HCT116 (cell line): ENCODE measurements at regions not wholly inside any gene's neighbourhood (a gene's known extent, or its start where the extent isn't known, plus 50 kb on each side); places are given as distances from the start of the nearest gene placed in this dataset.

Source experiments
- ATAC-seq: fragments of 200-7000 bp; cut with Tn5 transposase; 2 replicates; pipeline ENCODE4 v1.9.1; 2020; ENCODE audit warnings: mild to moderate bottlenecking, moderate library complexity
- BruUV-seq: library from RNA; stranded (reverse); fragments of 400-500 nt; replicated peaks from 2 replicates; lab custom pipeline; 2021; lab: Mats Ljungman, UMichigan
- CTCF ChIA-PET: fragments of 300-600 bp; sonication (Branson Sonifier 250); formaldehyde crosslinking; loops from one replicate; lab custom pipeline; 2021; ENCODE audit warnings: antibody characterized with exemption; lab: Charles Lee
- POLR2A ChIA-PET: fragments of 300-600, 350-600 bp; sonication (Branson Sonifier 250); formaldehyde crosslinking; loops from one replicate; lab custom pipeline; 2021; ENCODE audit warnings: antibody characterized with exemption; lab: Charles Lee
- RAD21 ChIA-PET, 2 experiments: fragments of 300-600 bp; sonication (Branson Sonifier 250); formaldehyde crosslinking; loops; one replicate each; lab custom pipeline; 2023; ENCODE audit warnings: low total read pairs in 2 of 2; ENCODE audit not compliant: uncharacterized antibody in 2 of 2, unreplicated experiment in 2 of 2, low non-redundant PET in 1 of 2; lab: Charles Lee
- DNase-seq: peaks from one replicate; pipeline ENCODE4 v3.0.0-alpha.2; 2010; ENCODE audit warnings: low read depth, low spot score
- H2AFZ ChIP-seq: fragments of 200-600 bp; shearing (Covaris generic), sonication (generic); 2 replicates; pipeline ENCODE4 v1.6.1; 2017; ENCODE audit warnings: low read depth, mixed run types, mixed read lengths, antibody characterized with exemption, low read length; ENCODE audit not compliant: poor library complexity, severe bottlenecking
- H3K27ac ChIP-seq: 2 replicates; pipeline ENCODE4 v1.5.1; 2012; ENCODE audit warnings: low read depth, low read length
- H3K27me3 ChIP-seq: fragments of 200-600 bp; sonication (generic); 2 replicates; pipeline ENCODE4 v1.6.1; 2016; ENCODE audit warnings: mixed run types, low read length, mixed read lengths; ENCODE audit not compliant: insufficient read depth
- H3K36me3 ChIP-seq, 2 experiments: fragments of 200-500 bp in 1 of 2; fragments of 200-600 bp in 1 of 2; sonication (Bioruptor generic) in 1 of 2; sonication (generic) in 1 of 2; 2 replicates each; pipeline versions ENCODE4 v1.5.1 to v1.6.1; 2014 to 2016; ENCODE audit warnings: low read length in 2 of 2, inconsistent platforms in 1 of 2, mixed read lengths in 1 of 2, mixed run types in 1 of 2; ENCODE audit not compliant: insufficient read depth in 2 of 2, control insufficient read depth in 1 of 2
- H3K4me1 ChIP-seq, 2 experiments: fragments of 200-600 bp in 1 of 2; sonication (generic) in 1 of 2; 2 replicates each; pipeline versions ENCODE4 v1.5.1 to v1.6.1; 2012 to 2017; ENCODE audit warnings: low read length in 2 of 2, inconsistent platforms in 1 of 2, mild to moderate bottlenecking in 1 of 2, mixed read lengths in 1 of 2, mixed run types in 1 of 2, moderate library complexity in 1 of 2; ENCODE audit not compliant: insufficient read depth in 2 of 2, control insufficient read depth in 1 of 2
- H3K4me2 ChIP-seq: fragments of 200-600 bp; sonication (generic); 2 replicates; pipeline ENCODE4 v1.6.1; 2017; ENCODE audit warnings: mixed run types, low read length, mixed read lengths
- H3K4me3 ChIP-seq, 2 experiments: fragments of 200-600 bp in 1 of 2; sonication (generic) in 1 of 2; replicated peaks in 1 of 2; 2 replicates each; pipeline ENCODE4 v1.5.1; 2011 to 2016; ENCODE audit warnings: low read length in 2 of 2, control low read depth in 1 of 2, low read depth in 1 of 2, mild to moderate bottlenecking in 1 of 2, mixed read lengths in 1 of 2, mixed run types in 1 of 2
- H3K79me2 ChIP-seq: fragments of 200-600 bp; sonication (generic); 2 replicates; pipeline ENCODE4 v1.6.1; 2017; ENCODE audit warnings: mild to moderate bottlenecking, mixed run types, low read length, moderate library complexity, mixed read lengths; ENCODE audit not compliant: insufficient read depth
- H3K9ac ChIP-seq: fragments of 200-600 bp; sonication (generic); 2 replicates; pipeline ENCODE4 v1.6.1; 2016; ENCODE audit warnings: low read length, mixed read lengths
- H3K9me2 ChIP-seq: fragments of 200-600 bp; sonication (generic), shearing (Covaris generic); 2 replicates; pipeline ENCODE4 v1.6.1; 2017; ENCODE audit warnings: mixed run types, mild to moderate bottlenecking, moderate library complexity; ENCODE audit not compliant: insufficient read depth
- H3K9me3 ChIP-seq, 2 experiments: fragments of 200-500 bp in 1 of 2; fragments of 200-600 bp in 1 of 2; sonication (Bioruptor generic) in 1 of 2; sonication (generic) in 1 of 2; 2 replicates each; pipeline ENCODE4 v1.6.1; 2014 to 2017; ENCODE audit warnings: low read length in 2 of 2, mixed read lengths in 2 of 2, inconsistent platforms in 1 of 2, low read depth in 1 of 2, mild to moderate bottlenecking in 1 of 2, mixed run types in 1 of 2, moderate library complexity in 1 of 2; ENCODE audit not compliant: control insufficient read depth in 1 of 2, insufficient read depth in 1 of 2
- H4K20me1 ChIP-seq: fragments of 200-600 bp; sonication (generic), shearing (Covaris generic); 2 replicates; pipeline ENCODE4 v1.6.1; 2017; ENCODE audit warnings: mixed run types, mild to moderate bottlenecking, moderate library complexity; ENCODE audit not compliant: insufficient read depth
- CEBPB ChIP-seq: IDR thresholded peaks from 2 replicates; pipeline ENCODE4 v1.6.1; 2012; ENCODE audit warnings: low read depth
- EGR1 ChIP-seq: IDR thresholded peaks from 2 replicates; pipeline ENCODE4 v1.6.1; 2012; ENCODE audit warnings: low read depth
- ELF1 ChIP-seq: IDR thresholded peaks from 2 replicates; pipeline ENCODE4 v1.6.1; 2012; ENCODE audit warnings: low read depth, borderline replicate concordance
- EZH2 ChIP-seq: fragments of 200-600 bp; sonication (generic); IDR thresholded peaks from 2 replicates; pipeline ENCODE4 v1.6.1; 2017; ENCODE audit warnings: antibody characterized with exemption, mixed run types
- EZH2phosphoT487 ChIP-seq: fragments of 200-600 bp; IDR thresholded peaks from 2 replicates; pipeline ENCODE4 v1.6.1; 2018; ENCODE audit warnings: antibody characterized with exemption, borderline replicate concordance
- FOSL1 ChIP-seq: IDR thresholded peaks from 2 replicates; pipeline ENCODE4 v1.6.1; 2012; ENCODE audit warnings: low read depth
- JUND ChIP-seq: IDR thresholded peaks from 2 replicates; pipeline ENCODE4 v1.6.1; 2012
- POLR2A ChIP-seq: IDR thresholded peaks from 2 replicates; pipeline ENCODE4 v1.7.0; 2011; ENCODE audit warnings: borderline replicate concordance; ENCODE audit not compliant: insufficient read depth, insufficient read length; ENCODE audit errors: extremely low read depth
- RAD21 ChIP-seq: IDR thresholded peaks from 2 replicates; pipeline ENCODE4 v1.6.1; 2012; ENCODE audit warnings: low read depth, mild to moderate bottlenecking
- SIN3A ChIP-seq: IDR thresholded peaks from 2 replicates; pipeline ENCODE4 v1.6.1; 2012; ENCODE audit warnings: low read depth
- SP1 ChIP-seq: IDR thresholded peaks from 2 replicates; pipeline ENCODE4 v1.6.1; 2012; ENCODE audit warnings: low read depth
- SRF ChIP-seq: IDR thresholded peaks from 2 replicates; pipeline ENCODE4 v1.6.1; 2012; ENCODE audit warnings: low read depth
- TCF7L2 ChIP-seq: IDR thresholded peaks from 2 replicates; pipeline ENCODE4 v1.7.0; 2011; ENCODE audit warnings: borderline replicate concordance, inconsistent platforms; ENCODE audit not compliant: insufficient read depth, insufficient read length; ENCODE audit errors: extremely low read depth
- ZFX ChIP-seq: fragments of 450-650 bp; IDR thresholded peaks from 2 replicates; pipeline ENCODE4 v1.6.1; 2017
- ZNF274 ChIP-seq: fragments of 200-500 bp; sonication (Bioruptor generic); IDR thresholded peaks from 2 replicates; pipeline ENCODE4 v1.6.1; 2014; ENCODE audit warnings: mild to moderate bottlenecking, low read depth, low read length, inconsistent platforms
- intact Hi-C: fragments of 100-400 bp; cut with micrococcal nuclease; formaldehyde crosslinking; loops from 2 replicates; pipeline ENCODE4 v1.10.0; 2022
- TF ChIP-seq, protein P1 (sequence below): IDR thresholded peaks from 2 replicates; pipeline ENCODE4 v1.6.1; 2012
- TF ChIP-seq, protein P2 (sequence below), 3 experiments: fragments of 200-600 bp in 1 of 3; sonication (generic) in 1 of 3; IDR thresholded peaks in 2 of 3; conservative IDR thresholded peaks in 1 of 3; 2 replicates each; pipeline ENCODE4 v1.5.1; 2012 to 2017; ENCODE audit warnings: low read depth in 2 of 3, low read length in 2 of 3, antibody characterized with exemption in 1 of 3, borderline replicate concordance in 1 of 3, control low read depth in 1 of 3, mild to moderate bottlenecking in 1 of 3, mixed read lengths in 1 of 3, mixed run types in 1 of 3, moderate library complexity in 1 of 3; ENCODE audit not compliant: insufficient read depth in 1 of 3
- TF ChIP-seq, protein P3 (sequence below): IDR thresholded peaks from 2 replicates; pipeline ENCODE4 v1.6.1; 2012
- TF ChIP-seq, protein P4 (sequence below): IDR thresholded peaks from 2 replicates; pipeline ENCODE4 v1.6.1; 2011; ENCODE audit warnings: mild to moderate bottlenecking, low read length, moderate library complexity; ENCODE audit not compliant: insufficient replicate concordance; ENCODE audit errors: extremely low read depth

DNA sequence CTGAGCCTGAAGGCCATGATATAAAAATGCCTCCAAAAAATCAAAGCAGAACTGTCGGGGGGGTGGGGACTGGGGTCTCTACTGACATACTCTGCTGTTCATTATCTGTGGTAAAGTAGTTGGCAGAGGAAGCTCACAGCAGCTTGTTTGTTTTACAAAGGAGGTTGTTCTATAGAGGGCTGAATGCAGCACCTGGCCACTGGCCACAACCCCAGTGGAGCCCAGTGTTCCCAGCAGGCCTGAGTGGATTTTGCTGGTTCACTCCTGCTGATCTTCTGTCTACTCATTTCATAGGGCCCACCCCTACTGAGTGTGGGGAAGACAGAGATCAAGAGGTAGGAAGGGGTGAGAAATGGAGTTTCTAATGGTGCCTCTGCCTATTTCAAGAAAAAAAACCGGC, 125.5 kb downstream of the DIPK2A start:
- intact Hi-C loops = no loop called here
- H2AFZ ChIP-seq = no peak overlapping the region
- H3K4me3 ChIP-seq = no peak overlapping the region
- no peak overlapping the region for H3K4me2 ChIP-seq
- no peaks in the 10 kb centered on the region for H3K9me2 ChIP-seq
- H3K36me3 ChIP-seq = no peaks in the 10 kb centered on the region
- H4K20me1 ChIP-seq = no peaks in the 10 kb centered on the region
- no peak overlapping the region for H3K9ac ChIP-seq
- no peaks in the 10 kb centered on the region for H3K27me3 ChIP-seq
- BruUV-seq = no TSS peak
- ChIA-PET CTCF (no interaction called here), RAD21 (no interaction called here), POLR2A (no interaction called here)
- TF ChIP-seq, protein P1, sequence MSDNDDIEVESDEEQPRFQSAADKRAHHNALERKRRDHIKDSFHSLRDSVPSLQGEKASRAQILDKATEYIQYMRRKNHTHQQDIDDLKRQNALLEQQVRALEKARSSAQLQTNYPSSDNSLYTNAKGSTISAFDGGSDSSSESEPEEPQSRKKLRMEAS = no peak
- TF ChIP-seq JUND = no peak
- TF ChIP-seq, protein P2, sequence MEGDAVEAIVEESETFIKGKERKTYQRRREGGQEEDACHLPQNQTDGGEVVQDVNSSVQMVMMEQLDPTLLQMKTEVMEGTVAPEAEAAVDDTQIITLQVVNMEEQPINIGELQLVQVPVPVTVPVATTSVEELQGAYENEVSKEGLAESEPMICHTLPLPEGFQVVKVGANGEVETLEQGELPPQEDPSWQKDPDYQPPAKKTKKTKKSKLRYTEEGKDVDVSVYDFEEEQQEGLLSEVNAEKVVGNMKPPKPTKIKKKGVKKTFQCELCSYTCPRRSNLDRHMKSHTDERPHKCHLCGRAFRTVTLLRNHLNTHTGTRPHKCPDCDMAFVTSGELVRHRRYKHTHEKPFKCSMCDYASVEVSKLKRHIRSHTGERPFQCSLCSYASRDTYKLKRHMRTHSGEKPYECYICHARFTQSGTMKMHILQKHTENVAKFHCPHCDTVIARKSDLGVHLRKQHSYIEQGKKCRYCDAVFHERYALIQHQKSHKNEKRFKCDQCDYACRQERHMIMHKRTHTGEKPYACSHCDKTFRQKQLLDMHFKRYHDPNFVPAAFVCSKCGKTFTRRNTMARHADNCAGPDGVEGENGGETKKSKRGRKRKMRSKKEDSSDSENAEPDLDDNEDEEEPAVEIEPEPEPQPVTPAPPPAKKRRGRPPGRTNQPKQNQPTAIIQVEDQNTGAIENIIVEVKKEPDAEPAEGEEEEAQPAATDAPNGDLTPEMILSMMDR (IDR thresholded peaks at IDR 0.05 in 2 of 3, conservative IDR thresholded peaks at IDR 0.05 in 1 of 3; ENCODE audit: borderline replicate concordance in 1 of 3, insufficient read depth in 1 of 3, low read depth in 2 of 3, low read length in 2 of 3) = no peak
- TF ChIP-seq, protein P3, sequence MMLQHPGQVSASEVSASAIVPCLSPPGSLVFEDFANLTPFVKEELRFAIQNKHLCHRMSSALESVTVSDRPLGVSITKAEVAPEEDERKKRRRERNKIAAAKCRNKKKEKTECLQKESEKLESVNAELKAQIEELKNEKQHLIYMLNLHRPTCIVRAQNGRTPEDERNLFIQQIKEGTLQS = no peak
- no peak for TF ChIP-seq ZFX
- TF ChIP-seq SRF = no peak
- TF ChIP-seq POLR2A = no peak
- no peak for TF ChIP-seq EGR1
- no peak for TF ChIP-seq ZNF274
- TF ChIP-seq FOSL1 = no peak
- no peak for TF ChIP-seq CEBPB
- no peak for TF ChIP-seq TCF7L2
- TF ChIP-seq RAD21 = no peak
- TF ChIP-seq EZH2phosphoT487 = no peak
- TF ChIP-seq EZH2 = no peak
- no peak for TF ChIP-seq SIN3A
- TF ChIP-seq ELF1 = no peak
- TF ChIP-seq SP1 = no peak
- TF ChIP-seq, protein P4, sequence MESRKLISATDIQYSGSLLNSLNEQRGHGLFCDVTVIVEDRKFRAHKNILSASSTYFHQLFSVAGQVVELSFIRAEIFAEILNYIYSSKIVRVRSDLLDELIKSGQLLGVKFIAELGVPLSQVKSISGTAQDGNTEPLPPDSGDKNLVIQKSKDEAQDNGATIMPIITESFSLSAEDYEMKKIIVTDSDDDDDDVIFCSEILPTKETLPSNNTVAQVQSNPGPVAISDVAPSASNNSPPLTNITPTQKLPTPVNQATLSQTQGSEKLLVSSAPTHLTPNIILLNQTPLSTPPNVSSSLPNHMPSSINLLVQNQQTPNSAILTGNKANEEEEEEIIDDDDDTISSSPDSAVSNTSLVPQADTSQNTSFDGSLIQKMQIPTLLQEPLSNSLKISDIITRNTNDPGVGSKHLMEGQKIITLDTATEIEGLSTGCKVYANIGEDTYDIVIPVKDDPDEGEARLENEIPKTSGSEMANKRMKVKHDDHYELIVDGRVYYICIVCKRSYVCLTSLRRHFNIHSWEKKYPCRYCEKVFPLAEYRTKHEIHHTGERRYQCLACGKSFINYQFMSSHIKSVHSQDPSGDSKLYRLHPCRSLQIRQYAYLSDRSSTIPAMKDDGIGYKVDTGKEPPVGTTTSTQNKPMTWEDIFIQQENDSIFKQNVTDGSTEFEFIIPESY = no peak
- no peak for ATAC-seq
- H3K27ac ChIP-seq = no peak overlapping the region
- H3K9me3 ChIP-seq = no peaks in the 10 kb centered on the region; a peak in 1 of 4 replicates
- DNase-seq = no peak
- H3K79me2 ChIP-seq = no peaks in the 10 kb centered on the region
- H3K4me1 ChIP-seq = no peaks in the 10 kb centered on the region
